Spleen (tissue), 7 donors: ENCODE measurements at regions not wholly inside any gene's neighbourhood (a gene's known extent, or its start where the extent isn't known, plus 50 kb on each side); places are given as distances from the start of the nearest gene placed in this dataset.

Experiments used
- CTCF ChIP-seq, 11 experiments: fragments of 200-600 bp in 7 of 11; fragments of 450-650 bp in 4 of 11; sonication (generic) in 4 of 11; IDR thresholded peaks in 8 of 11; conservative IDR thresholded peaks in 3 of 11; 1 replicate in 7 of 11; 2 replicates in 4 of 11; pipeline versions ENCODE4 v1.4.0 to v1.8.0; 2016 to 2021; ENCODE audit warnings: antibody characterized with exemption in 11 of 11, inconsistent platforms in 4 of 11, mild to moderate bottlenecking in 1 of 11
- POLR2A ChIP-seq, 3 donors: fragments of 450-650 bp; IDR thresholded peaks; one replicate each; pipeline ENCODE4 v1.5.1; 2017; ENCODE audit warnings: antibody characterized with exemption in 3 of 3, mild to moderate bottlenecking in 1 of 3
- donor health status: DM: no; HTN: no; CAD: no; lungs with moderate emphysema.
- donor health status: DM: no; HTN: no; CAD: no.
- donor health status: DM: no; HTN: no; CAD: no.

- no peak for TF ChIP-seq CTCF (IDR thresholded peaks at IDR 0.05 in 8 of 11, conservative IDR thresholded peaks at IDR 0.05 in 3 of 11)
- TF ChIP-seq POLR2A (IDR thresholded peaks at IDR 0.05) = no peak
These were observed 57.5 kb upstream of the IPO9 start for GRCh38 chr1:201771466-201771865.
